ENCODE measurements at regions not wholly inside any gene's neighbourhood (a gene's known extent, or its start where the extent isn't known, plus 50 kb on each side); places are given as distances from the start of the nearest gene placed in this dataset.

GRCh38 chr6:147077251-147077650 lies 127.0 kb upstream of the STXBP5 start:
- CTCF ChIA-PET, result no interaction called here
- POLR2A ChIA-PET, result no interaction called here

DNA sequence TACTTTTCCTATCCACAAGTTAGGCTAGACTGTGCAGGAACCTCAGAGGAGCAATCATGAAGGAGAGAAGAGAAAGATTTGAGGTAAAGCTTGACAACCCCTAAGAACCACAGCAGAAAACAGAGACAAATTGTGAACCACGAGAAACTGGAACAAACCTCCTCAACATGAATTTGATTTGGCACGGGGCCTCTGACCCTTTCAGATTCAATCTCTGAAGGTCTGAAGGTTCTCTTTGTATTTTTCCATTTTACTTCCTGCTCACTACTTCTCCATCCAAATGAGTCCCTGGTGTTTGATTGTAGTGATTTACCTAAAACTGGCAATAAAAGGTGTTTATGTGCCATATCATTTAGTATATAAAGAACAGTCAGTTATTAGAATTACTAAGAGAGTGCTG lies 126.1 kb upstream of the STXBP5 start:
- CTCF ChIA-PET, result no interaction called here
- no peak overlapping the region for H3K4me3 ChIP-seq (ENCODE audit: low read depth, low read length)
- TF ChIP-seq, protein P1, sequence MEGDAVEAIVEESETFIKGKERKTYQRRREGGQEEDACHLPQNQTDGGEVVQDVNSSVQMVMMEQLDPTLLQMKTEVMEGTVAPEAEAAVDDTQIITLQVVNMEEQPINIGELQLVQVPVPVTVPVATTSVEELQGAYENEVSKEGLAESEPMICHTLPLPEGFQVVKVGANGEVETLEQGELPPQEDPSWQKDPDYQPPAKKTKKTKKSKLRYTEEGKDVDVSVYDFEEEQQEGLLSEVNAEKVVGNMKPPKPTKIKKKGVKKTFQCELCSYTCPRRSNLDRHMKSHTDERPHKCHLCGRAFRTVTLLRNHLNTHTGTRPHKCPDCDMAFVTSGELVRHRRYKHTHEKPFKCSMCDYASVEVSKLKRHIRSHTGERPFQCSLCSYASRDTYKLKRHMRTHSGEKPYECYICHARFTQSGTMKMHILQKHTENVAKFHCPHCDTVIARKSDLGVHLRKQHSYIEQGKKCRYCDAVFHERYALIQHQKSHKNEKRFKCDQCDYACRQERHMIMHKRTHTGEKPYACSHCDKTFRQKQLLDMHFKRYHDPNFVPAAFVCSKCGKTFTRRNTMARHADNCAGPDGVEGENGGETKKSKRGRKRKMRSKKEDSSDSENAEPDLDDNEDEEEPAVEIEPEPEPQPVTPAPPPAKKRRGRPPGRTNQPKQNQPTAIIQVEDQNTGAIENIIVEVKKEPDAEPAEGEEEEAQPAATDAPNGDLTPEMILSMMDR (IDR thresholded peaks at IDR 0.05; ENCODE audit: insufficient read depth, low read length, missing control alignments), result no peak
- DNase-seq (ENCODE audit: low read depth, low spot score), result no peak
- POLR2A ChIA-PET, result no interaction called here

More at GRCh38 chr6:147077251-147077650, 127.0 kb upstream of the STXBP5 start:
- TF ChIP-seq, protein P1 (IDR thresholded peaks at IDR 0.05; ENCODE audit: insufficient read depth, low read length, missing control alignments), result no peak
- DNase-seq (ENCODE audit: low read depth, low spot score), result no peak
- no peak overlapping the region for H3K4me3 ChIP-seq (ENCODE audit: low read depth, low read length)

- ChIA-PET CTCF (no interaction called here), POLR2A (no interaction called here)
- no peak for DNase-seq (ENCODE audit: low read depth, low spot score)
- TF ChIP-seq, protein P1 (IDR thresholded peaks at IDR 0.05; ENCODE audit: insufficient read depth, low read length, missing control alignments), result no peak
- no peak overlapping the region for H3K4me3 ChIP-seq (ENCODE audit: low read depth, low read length)
These were observed 125.6 kb upstream of the STXBP5 start for GRCh38 chr6:147078602-147079001.

DNA sequence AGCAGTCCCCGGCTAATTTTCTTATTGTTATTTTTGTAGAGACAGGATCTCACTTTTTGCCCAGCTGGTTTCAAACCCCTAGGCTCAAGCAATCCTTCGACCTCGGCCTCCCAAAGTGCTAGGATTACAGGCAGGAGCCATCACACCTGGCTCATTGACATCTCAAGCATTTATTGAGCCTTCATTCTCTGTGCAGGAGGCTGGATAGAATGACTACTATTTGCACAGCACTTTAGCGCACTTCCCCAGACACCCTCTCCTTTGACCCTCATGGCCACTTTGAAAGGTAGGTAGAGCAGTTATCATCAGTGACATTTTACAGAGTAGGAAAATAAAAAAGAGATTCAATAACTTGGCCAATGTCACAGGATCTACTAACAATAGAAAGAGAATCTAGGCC lies 124.0 kb upstream of the STXBP5 start:
- POLR2A ChIA-PET, result no interaction called here
- TF ChIP-seq, protein P1 (IDR thresholded peaks at IDR 0.05; ENCODE audit: insufficient read depth, low read length, missing control alignments), result no peak
- no peak for DNase-seq (ENCODE audit: low read depth, low spot score)
- H3K4me3 ChIP-seq (ENCODE audit: low read depth, low read length), result no peak overlapping the region
- CTCF ChIA-PET, result no interaction called here

GRCh38 chr6:147081076-147081609 lies 123.1 kb upstream of the STXBP5 start:
- POLR2A ChIA-PET, result no interaction called here
- TF ChIP-seq, protein P1 (IDR thresholded peaks at IDR 0.05; ENCODE audit: insufficient read depth, low read length, missing control alignments), result no peak
- CTCF ChIA-PET, result no interaction called here
- DNase-seq (ENCODE audit: low read depth, low spot score), result no peak
- no peak overlapping the region for H3K4me3 ChIP-seq (ENCODE audit: low read depth, low read length)

DNA sequence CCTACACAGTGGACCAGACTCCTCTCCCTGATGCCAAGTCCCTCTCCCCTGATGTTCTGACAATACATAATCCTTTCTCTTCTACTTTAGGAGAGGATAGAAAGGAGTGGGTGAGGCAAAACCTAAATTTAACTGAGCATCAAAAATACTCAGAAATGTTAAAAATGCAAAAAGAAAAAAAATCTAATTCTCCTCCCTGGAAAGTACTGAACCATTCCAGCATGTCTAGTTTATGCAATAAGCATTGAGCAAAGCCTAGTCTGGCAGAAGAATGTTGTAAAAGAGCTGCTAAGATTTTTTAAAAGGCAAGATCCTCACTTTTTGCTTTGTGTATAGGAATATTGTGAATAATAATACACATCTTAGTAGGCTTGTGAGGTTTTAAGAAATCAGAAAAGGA lies 116.6 kb upstream of the STXBP5 start:
- ChIA-PET CTCF (interaction anchor here (0.9 kb wide), 1 partner anchor 111 kb away, joined by 3 read pairs; no protein-coding TSS in a partner anchor), POLR2A (no interaction called here)
- DNase-seq (ENCODE audit: low read depth, low spot score), result no peak
- no peak overlapping the region for H3K4me3 ChIP-seq (ENCODE audit: low read depth, low read length)
- TF ChIP-seq, protein P1 (IDR thresholded peaks at IDR 0.05; ENCODE audit: insufficient read depth, low read length, missing control alignments), result no peak

All from AG04449 (cell line).